ENCODE measurements at regions not wholly inside any gene's neighbourhood (a gene's known extent, or its start where the extent isn't known, plus 50 kb on each side); places are given as distances from the start of the nearest gene placed in this dataset.

DNA sequence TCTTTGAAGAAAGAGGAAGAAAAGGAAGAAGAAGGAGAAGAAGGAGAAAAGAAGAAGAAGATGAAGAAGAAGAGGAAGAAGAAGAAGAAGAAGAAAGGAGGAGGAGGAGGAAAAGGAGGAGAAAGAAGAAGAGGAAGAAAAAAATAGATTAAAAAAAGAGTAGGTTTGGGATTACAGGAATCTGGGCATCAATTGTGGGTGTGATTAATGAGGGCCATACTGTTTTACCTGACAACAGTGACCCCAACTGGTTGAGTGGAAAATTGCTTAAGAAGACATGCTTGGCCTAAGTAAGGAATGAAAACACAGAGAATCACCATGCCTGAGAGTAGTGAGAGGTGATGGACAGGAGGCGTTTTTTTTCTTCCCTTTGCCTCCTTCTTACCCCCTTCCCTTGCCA is 114.6 kb downstream of the FAM170A start:
- TF ChIP-seq EZH2 (IDR thresholded peaks at IDR 0.05; ENCODE audit: borderline replicate concordance, insufficient read depth, low read depth, low read length, poor library complexity, severe bottlenecking), result no peak
- TF ChIP-seq, protein P1, sequence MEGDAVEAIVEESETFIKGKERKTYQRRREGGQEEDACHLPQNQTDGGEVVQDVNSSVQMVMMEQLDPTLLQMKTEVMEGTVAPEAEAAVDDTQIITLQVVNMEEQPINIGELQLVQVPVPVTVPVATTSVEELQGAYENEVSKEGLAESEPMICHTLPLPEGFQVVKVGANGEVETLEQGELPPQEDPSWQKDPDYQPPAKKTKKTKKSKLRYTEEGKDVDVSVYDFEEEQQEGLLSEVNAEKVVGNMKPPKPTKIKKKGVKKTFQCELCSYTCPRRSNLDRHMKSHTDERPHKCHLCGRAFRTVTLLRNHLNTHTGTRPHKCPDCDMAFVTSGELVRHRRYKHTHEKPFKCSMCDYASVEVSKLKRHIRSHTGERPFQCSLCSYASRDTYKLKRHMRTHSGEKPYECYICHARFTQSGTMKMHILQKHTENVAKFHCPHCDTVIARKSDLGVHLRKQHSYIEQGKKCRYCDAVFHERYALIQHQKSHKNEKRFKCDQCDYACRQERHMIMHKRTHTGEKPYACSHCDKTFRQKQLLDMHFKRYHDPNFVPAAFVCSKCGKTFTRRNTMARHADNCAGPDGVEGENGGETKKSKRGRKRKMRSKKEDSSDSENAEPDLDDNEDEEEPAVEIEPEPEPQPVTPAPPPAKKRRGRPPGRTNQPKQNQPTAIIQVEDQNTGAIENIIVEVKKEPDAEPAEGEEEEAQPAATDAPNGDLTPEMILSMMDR (IDR thresholded peaks at IDR 0.05), result peak; percentile 72

Data from B cell (primary cell).